ENCODE measurements at regions not wholly inside any gene's neighbourhood (a gene's known extent, or its start where the extent isn't known, plus 50 kb on each side); places are given as distances from the start of the nearest gene placed in this dataset.

- H4K12ac ChIP-seq (ENCODE audit: low read depth, low read length), result no peak overlapping the region
- no peak overlapping the region for H3K18ac ChIP-seq (ENCODE audit: low read length)
- no peaks in the 10 kb centered on the region for H3K36me3 ChIP-seq (ENCODE audit: control insufficient read depth in 1 of 2, insufficient read depth in 2 of 2, low read length in 2 of 2)
- H3K4me2 ChIP-seq (ENCODE audit: low read length), result no peak overlapping the region
- H2AK5ac ChIP-seq (ENCODE audit: low read length), result no peak overlapping the region
- H3K79me2 ChIP-seq (ENCODE audit: control insufficient read depth, insufficient read depth, low read length, poor library complexity), result no peaks in the 10 kb centered on the region
- no peak overlapping the region for H3K9ac ChIP-seq (ENCODE audit: low read length)
- no peak overlapping the region for H3K14ac ChIP-seq (ENCODE audit: low read length)
- no peak overlapping the region for H2AFZ ChIP-seq (ENCODE audit: insufficient read depth, low read length, poor library complexity)
- no peak overlapping the region for H2BK120ac ChIP-seq (ENCODE audit: insufficient read depth, low read length, poor library complexity)
- no peaks in the 10 kb centered on the region for H3K79me1 ChIP-seq (ENCODE audit: low read length)
- WGBS (ENCODE audit: extremely low coverage, insufficient coverage, insufficient read length), result no CpG with 5 or more reads among the region's 3 CpGs
- no peak for DNase-seq
- no peaks in the 10 kb centered on the region for H3K9me3 ChIP-seq (ENCODE audit: insufficient read depth, low read depth, low read length)
- H3K4ac ChIP-seq (ENCODE audit: low read depth, low read length), result no peak overlapping the region
- H3K27me3 ChIP-seq (ENCODE audit: insufficient read depth, low read length), result no peaks in the 10 kb centered on the region
- H3K4me3 ChIP-seq (ENCODE audit: low read depth, low read length), result no peak overlapping the region
- no peak overlapping the region for H4K8ac ChIP-seq (ENCODE audit: low read depth, low read length)
- no peak overlapping the region for H2BK12ac ChIP-seq (ENCODE audit: low read length)
- H2BK5ac ChIP-seq (ENCODE audit: low read depth, low read length, poor library complexity), result no peak overlapping the region
- H3K23ac ChIP-seq (ENCODE audit: low read length), result no peak overlapping the region
- no peak overlapping the region for H3K27ac ChIP-seq (ENCODE audit: low read depth, low read length)
- peaks cover 0 to 2% of the 10 kb centered on the region in 2 experiments for H3K4me1 ChIP-seq (ENCODE audit: control insufficient read depth in 1 of 2, insufficient read depth in 2 of 2, low read length in 2 of 2)
- no peak overlapping the region for H4K91ac ChIP-seq (ENCODE audit: low read depth, low read length)
Measured at GRCh38 chr5:124810396-124811006, 64.1 kb upstream of the ZNF608 start.

GRCh38 chr5:124812771-124813358, 66.4 kb upstream of the ZNF608 start:
- Histone ChIP-seq H3K4me3 (ENCODE audit: low read depth, low read length) (no peak overlapping the region), H4K8ac (ENCODE audit: low read depth, low read length) (no peak overlapping the region), H4K12ac (ENCODE audit: low read depth, low read length) (no peak overlapping the region), H3K79me2 (ENCODE audit: control insufficient read depth, insufficient read depth, low read length, poor library complexity) (no peaks in the 10 kb centered on the region), H3K27ac (ENCODE audit: low read depth, low read length) (no peak overlapping the region), H3K14ac (ENCODE audit: low read length) (no peak overlapping the region), H3K4me1 (ENCODE audit: control insufficient read depth in 1 of 2, insufficient read depth in 2 of 2, low read length in 2 of 2) (no peaks in the 10 kb centered on the region), H2BK120ac (ENCODE audit: insufficient read depth, low read length, poor library complexity) (no peak overlapping the region), H3K4ac (ENCODE audit: low read depth, low read length) (no peak overlapping the region), H3K36me3 (ENCODE audit: control insufficient read depth in 1 of 2, insufficient read depth in 2 of 2, low read length in 2 of 2) (no peaks in the 10 kb centered on the region), H4K91ac (ENCODE audit: low read depth, low read length) (no peak overlapping the region), H3K79me1 (ENCODE audit: low read length) (no peaks in the 10 kb centered on the region), H3K18ac (ENCODE audit: low read length) (no peak overlapping the region), H3K9me3 (ENCODE audit: insufficient read depth, low read depth, low read length) (no peaks in the 10 kb centered on the region), H3K4me2 (ENCODE audit: low read length) (no peak overlapping the region), H2AK5ac (ENCODE audit: low read length) (no peak overlapping the region), H3K23ac (ENCODE audit: low read length) (no peak overlapping the region), H3K27me3 (ENCODE audit: insufficient read depth, low read length) (no peaks in the 10 kb centered on the region), H2BK12ac (ENCODE audit: low read length) (no peak overlapping the region), H2BK5ac (ENCODE audit: low read depth, low read length, poor library complexity) (no peak overlapping the region), H3K9ac (ENCODE audit: low read length) (no peak overlapping the region), H2AFZ (ENCODE audit: insufficient read depth, low read length, poor library complexity) (no peak overlapping the region)
- WGBS (ENCODE audit: extremely low coverage, insufficient coverage, insufficient read length), result no CpG with 5 or more reads among the region's 5 CpGs
- DNase-seq, result no peak

GRCh38 chr5:124816381-124816780, 69.9 kb upstream of the ZNF608 start:
- Histone ChIP-seq H3K9ac (ENCODE audit: low read length) (no peak overlapping the region), H2BK120ac (ENCODE audit: insufficient read depth, low read length, poor library complexity) (no peak overlapping the region), H3K14ac (ENCODE audit: low read length) (no peak overlapping the region), H4K91ac (ENCODE audit: low read depth, low read length) (no peak overlapping the region), H3K9me3 (ENCODE audit: insufficient read depth, low read depth, low read length) (no peaks in the 10 kb centered on the region), H3K23ac (ENCODE audit: low read length) (no peak overlapping the region), H3K18ac (ENCODE audit: low read length) (no peak overlapping the region), H3K36me3 (ENCODE audit: control insufficient read depth in 1 of 2, insufficient read depth in 2 of 2, low read length in 2 of 2) (no peaks in the 10 kb centered on the region), H3K4me2 (ENCODE audit: low read length) (no peak overlapping the region), H3K79me1 (ENCODE audit: low read length) (no peaks in the 10 kb centered on the region), H4K12ac (ENCODE audit: low read depth, low read length) (no peak overlapping the region), H3K27ac (ENCODE audit: low read depth, low read length) (no peak overlapping the region), H2BK5ac (ENCODE audit: low read depth, low read length, poor library complexity) (no peak overlapping the region), H3K4me1 (ENCODE audit: control insufficient read depth in 1 of 2, insufficient read depth in 2 of 2, low read length in 2 of 2) (no peaks in the 10 kb centered on the region), H2BK12ac (ENCODE audit: low read length) (no peak overlapping the region), H3K27me3 (ENCODE audit: insufficient read depth, low read length) (no peaks in the 10 kb centered on the region), H3K79me2 (ENCODE audit: control insufficient read depth, insufficient read depth, low read length, poor library complexity) (no peaks in the 10 kb centered on the region), H3K4ac (ENCODE audit: low read depth, low read length) (no peak overlapping the region), H2AK5ac (ENCODE audit: low read length) (no peak overlapping the region), H2AFZ (ENCODE audit: insufficient read depth, low read length, poor library complexity) (no peak overlapping the region), H3K4me3 (ENCODE audit: low read depth, low read length) (no peak overlapping the region), H4K8ac (ENCODE audit: low read depth, low read length) (no peak overlapping the region)
- no CpG with 5 or more reads among the region's 7 CpGs for WGBS (ENCODE audit: extremely low coverage, insufficient coverage, insufficient read length)
- no peak for DNase-seq

GRCh38 chr5:124819201-124819600, 72.8 kb upstream of the ZNF608 start:
- no peak overlapping the region for H3K9ac ChIP-seq (ENCODE audit: low read length)
- H3K14ac ChIP-seq (ENCODE audit: low read length), result no peak overlapping the region
- H3K4me2 ChIP-seq (ENCODE audit: low read length), result no peak overlapping the region
- H3K4me1 ChIP-seq (ENCODE audit: control insufficient read depth in 1 of 2, insufficient read depth in 2 of 2, low read length in 2 of 2), result no peaks in the 10 kb centered on the region
- H3K4ac ChIP-seq (ENCODE audit: low read depth, low read length), result no peak overlapping the region
- no peaks in the 10 kb centered on the region for H3K79me1 ChIP-seq (ENCODE audit: low read length)
- no peak overlapping the region for H4K12ac ChIP-seq (ENCODE audit: low read depth, low read length)
- no peak overlapping the region for H2AK5ac ChIP-seq (ENCODE audit: low read length)
- no peak overlapping the region for H2AFZ ChIP-seq (ENCODE audit: insufficient read depth, low read length, poor library complexity)
- H4K91ac ChIP-seq (ENCODE audit: low read depth, low read length), result no peak overlapping the region
- H2BK120ac ChIP-seq (ENCODE audit: insufficient read depth, low read length, poor library complexity), result no peak overlapping the region
- H2BK5ac ChIP-seq (ENCODE audit: low read depth, low read length, poor library complexity), result no peak overlapping the region
- no peaks in the 10 kb centered on the region for H3K36me3 ChIP-seq (ENCODE audit: control insufficient read depth in 1 of 2, insufficient read depth in 2 of 2, low read length in 2 of 2)
- H3K23ac ChIP-seq (ENCODE audit: low read length), result no peak overlapping the region
- DNase-seq, result no peak
- no peak overlapping the region for H2BK12ac ChIP-seq (ENCODE audit: low read length)
- no peak overlapping the region for H3K27ac ChIP-seq (ENCODE audit: low read depth, low read length)
- no peak overlapping the region for H4K8ac ChIP-seq (ENCODE audit: low read depth, low read length)
- WGBS (ENCODE audit: extremely low coverage, insufficient coverage, insufficient read length), result no CpG with 5 or more reads among the region's 3 CpGs
- no peak overlapping the region for H3K4me3 ChIP-seq (ENCODE audit: low read depth, low read length)
- H3K9me3 ChIP-seq (ENCODE audit: insufficient read depth, low read depth, low read length), result no peaks in the 10 kb centered on the region
- no peaks in the 10 kb centered on the region for H3K79me2 ChIP-seq (ENCODE audit: control insufficient read depth, insufficient read depth, low read length, poor library complexity)
- H3K27me3 ChIP-seq (ENCODE audit: insufficient read depth, low read length), result no peaks in the 10 kb centered on the region
- no peak overlapping the region for H3K18ac ChIP-seq (ENCODE audit: low read length)
